GM23338 (cell line): ENCODE measurements at regions not wholly inside any gene's neighbourhood (a gene's known extent, or its start where the extent isn't known, plus 50 kb on each side); places are given as distances from the start of the nearest gene placed in this dataset.

Experiments
- ATAC-seq: fragments of 200-7000 bp; cut with Tn5 transposase; 3 replicates; pipeline ENCODE4 v1.9.1; 2020
- DNase-seq: peaks from one replicate; pipeline ENCODE4 v3.0.0-alpha.2; 2015; ENCODE audit warnings: low spot score
- H2AFZ ChIP-seq: fragments of 200-600 bp; sonication (generic); 2 replicates; pipeline ENCODE4 v1.8.0; 2016; ENCODE audit warnings: antibody characterized with exemption, mild to moderate bottlenecking, moderate library complexity
- H3F3A ChIP-seq: fragments of 200-600 bp; sonication (generic); replicated peaks from 2 replicates; pipeline ENCODE4 v1.8.0; 2017; ENCODE audit warnings: antibody characterized with exemption, mixed run types, low read depth
- H3K27ac ChIP-seq: fragments of 200-600 bp; sonication (generic); 2 replicates; pipeline ENCODE4 v1.6.1; 2016; ENCODE audit warnings: low read depth
- H3K27me3 ChIP-seq: fragments of 200-600 bp; sonication (generic); 2 replicates; pipeline ENCODE4 v1.8.0; 2016; ENCODE audit warnings: mild to moderate bottlenecking, mixed run types, moderate library complexity; ENCODE audit not compliant: insufficient read depth
- H3K36me3 ChIP-seq: fragments of 200-600 bp; sonication (generic); 2 replicates; pipeline ENCODE4 v1.8.0; 2016; ENCODE audit warnings: mild to moderate bottlenecking; ENCODE audit not compliant: insufficient read depth
- H3K4me1 ChIP-seq: fragments of 200-600 bp; sonication (generic); 2 replicates; pipeline ENCODE4 v1.8.0; 2016; ENCODE audit warnings: mild to moderate bottlenecking, moderate library complexity; ENCODE audit not compliant: insufficient read depth
- H3K4me2 ChIP-seq: fragments of 200-600 bp; sonication (generic); 2 replicates; pipeline ENCODE4 v1.7.1; 2017; ENCODE audit warnings: mixed run types
- H3K4me3 ChIP-seq: fragments of 200-600 bp; sonication (generic); 2 replicates; pipeline ENCODE4 v1.6.1; 2016; ENCODE audit warnings: mixed run types
- H3K79me2 ChIP-seq: fragments of 200-600 bp; sonication (generic); replicated peaks from 2 replicates; pipeline ENCODE4 v1.8.0; 2017; ENCODE audit warnings: mild to moderate bottlenecking; ENCODE audit not compliant: insufficient read depth
- H3K9me2 ChIP-seq: fragments of 200-600 bp; sonication (generic); 2 replicates; pipeline ENCODE4 v1.8.0; 2017; ENCODE audit not compliant: insufficient read depth
- H4K20me1 ChIP-seq: fragments of 200-600 bp; sonication (generic); replicated peaks from 2 replicates; pipeline ENCODE4 v1.8.0; 2017; ENCODE audit warnings: mild to moderate bottlenecking; ENCODE audit not compliant: insufficient read depth
- H3K27ac Mint-ChIP-seq: 2 replicates; pipeline ENCODE4 v1.8.0; 2020; ENCODE audit warnings: inconsistent platforms, mild to moderate bottlenecking, moderate library complexity, mixed read lengths
- H3K27me3 Mint-ChIP-seq: 3 replicates; pipeline ENCODE4 v1.8.0; 2022; ENCODE audit warnings: low read depth, mild to moderate bottlenecking, moderate library complexity, mixed read lengths, inconsistent platforms; ENCODE audit not compliant: insufficient read depth, poor library complexity
- H3K36me3 Mint-ChIP-seq: 3 replicates; pipeline ENCODE4 v1.8.0; 2021; ENCODE audit warnings: low read depth, mild to moderate bottlenecking, inconsistent platforms, moderate library complexity, mixed read lengths
- H3K4me1 Mint-ChIP-seq: 3 replicates; pipeline ENCODE4 v1.8.0; 2020; ENCODE audit warnings: mild to moderate bottlenecking, inconsistent platforms, mixed read lengths
- H3K4me3 Mint-ChIP-seq: 3 replicates; pipeline ENCODE4 v1.8.0; 2021; ENCODE audit warnings: moderate library complexity, mild to moderate bottlenecking, inconsistent platforms, mixed read lengths
- H3K9me3 Mint-ChIP-seq: 3 replicates; pipeline ENCODE4 v1.8.0; 2020; ENCODE audit warnings: moderate library complexity, mild to moderate bottlenecking, inconsistent platforms, mixed read lengths
- ZNF114 ChIP-seq: fragments of 250-450 bp; sonication (Bioruptor Pico); IDR thresholded peaks from 2 replicates; pipeline ENCODE4 v1.5.0; 2020; ENCODE audit warnings: mild to moderate bottlenecking, moderate library complexity
- TF ChIP-seq, protein P1 (sequence below): fragments of 250-450 bp; sonication (Bioruptor Pico); IDR thresholded peaks from 2 replicates; pipeline ENCODE4 v1.5.0; 2020; ENCODE audit warnings: mild to moderate bottlenecking, moderate library complexity
- TF ChIP-seq, protein P2 (sequence below): IDR thresholded peaks from 2 replicates; pipeline ENCODE4 v1.6.1; 2016; ENCODE audit warnings: antibody characterized with exemption
- TF ChIP-seq, protein P3 (sequence below), 2 experiments: fragments of 200-600 bp in 1 of 2; sonication (generic) in 1 of 2; conservative IDR thresholded peaks; 2 replicates each; pipeline versions ENCODE4 v1.5.1 to v1.6.1; 2016 to 2017; ENCODE audit warnings: antibody characterized with exemption in 2 of 2, low read depth in 2 of 2, mild to moderate bottlenecking in 2 of 2, moderate library complexity in 1 of 2

DNA sequence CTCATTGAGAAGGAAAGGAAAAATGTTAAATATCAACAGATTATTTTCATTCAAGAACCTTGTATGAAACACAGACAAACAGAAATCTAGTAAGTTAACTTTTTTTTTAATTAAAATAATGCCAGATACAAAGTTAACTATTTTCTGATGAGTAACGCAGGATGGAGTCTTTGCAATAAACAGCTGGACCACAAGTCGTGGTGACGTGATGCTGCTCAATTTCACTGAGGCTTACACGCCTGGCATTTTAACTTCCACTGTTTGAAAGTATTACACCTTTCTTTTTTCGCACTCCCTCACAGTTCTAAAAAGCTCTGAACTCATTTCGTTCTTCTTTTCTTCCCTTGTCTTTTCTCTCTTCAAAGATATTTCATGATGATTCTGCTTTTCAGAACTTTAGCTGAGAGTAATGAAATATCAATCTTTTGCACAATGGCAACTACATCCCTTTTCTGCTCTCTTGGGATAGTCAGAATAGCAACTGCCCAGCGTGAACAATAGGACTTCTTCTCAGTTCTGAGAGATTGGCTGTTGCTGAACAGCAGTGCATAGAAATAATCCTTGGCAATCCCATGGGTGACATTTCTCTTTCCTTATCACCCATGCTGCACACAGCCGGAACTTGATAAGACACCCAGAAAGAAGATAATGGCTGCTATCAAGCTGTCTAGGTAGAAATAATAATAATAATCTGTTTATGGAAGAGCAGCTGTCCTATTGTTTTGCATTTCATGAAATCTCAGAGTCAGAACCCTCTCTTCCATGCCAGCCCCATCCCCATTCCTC, 160.5 kb downstream of the BTG1 start:
- Histone ChIP-seq H2AFZ (no peak overlapping the region), H3K4me2 (no peak overlapping the region), H3K9me2 (no peaks in the 10 kb centered on the region), H3K27ac (no peak overlapping the region), H3K4me3 (no peak overlapping the region), H3K36me3 (no peaks in the 10 kb centered on the region), H3K27me3 (no peaks in the 10 kb centered on the region), H3K79me2 (no peaks in the 10 kb centered on the region), H4K20me1 (no peaks in the 10 kb centered on the region), H3F3A (no peaks in the 10 kb centered on the region), H3K4me1 (0 out of 2 replicates have a peak, but pooled peaks cover 12% of the 10 kb centered on the region)
- DNase-seq = no peak
- TF ChIP-seq, protein P1, sequence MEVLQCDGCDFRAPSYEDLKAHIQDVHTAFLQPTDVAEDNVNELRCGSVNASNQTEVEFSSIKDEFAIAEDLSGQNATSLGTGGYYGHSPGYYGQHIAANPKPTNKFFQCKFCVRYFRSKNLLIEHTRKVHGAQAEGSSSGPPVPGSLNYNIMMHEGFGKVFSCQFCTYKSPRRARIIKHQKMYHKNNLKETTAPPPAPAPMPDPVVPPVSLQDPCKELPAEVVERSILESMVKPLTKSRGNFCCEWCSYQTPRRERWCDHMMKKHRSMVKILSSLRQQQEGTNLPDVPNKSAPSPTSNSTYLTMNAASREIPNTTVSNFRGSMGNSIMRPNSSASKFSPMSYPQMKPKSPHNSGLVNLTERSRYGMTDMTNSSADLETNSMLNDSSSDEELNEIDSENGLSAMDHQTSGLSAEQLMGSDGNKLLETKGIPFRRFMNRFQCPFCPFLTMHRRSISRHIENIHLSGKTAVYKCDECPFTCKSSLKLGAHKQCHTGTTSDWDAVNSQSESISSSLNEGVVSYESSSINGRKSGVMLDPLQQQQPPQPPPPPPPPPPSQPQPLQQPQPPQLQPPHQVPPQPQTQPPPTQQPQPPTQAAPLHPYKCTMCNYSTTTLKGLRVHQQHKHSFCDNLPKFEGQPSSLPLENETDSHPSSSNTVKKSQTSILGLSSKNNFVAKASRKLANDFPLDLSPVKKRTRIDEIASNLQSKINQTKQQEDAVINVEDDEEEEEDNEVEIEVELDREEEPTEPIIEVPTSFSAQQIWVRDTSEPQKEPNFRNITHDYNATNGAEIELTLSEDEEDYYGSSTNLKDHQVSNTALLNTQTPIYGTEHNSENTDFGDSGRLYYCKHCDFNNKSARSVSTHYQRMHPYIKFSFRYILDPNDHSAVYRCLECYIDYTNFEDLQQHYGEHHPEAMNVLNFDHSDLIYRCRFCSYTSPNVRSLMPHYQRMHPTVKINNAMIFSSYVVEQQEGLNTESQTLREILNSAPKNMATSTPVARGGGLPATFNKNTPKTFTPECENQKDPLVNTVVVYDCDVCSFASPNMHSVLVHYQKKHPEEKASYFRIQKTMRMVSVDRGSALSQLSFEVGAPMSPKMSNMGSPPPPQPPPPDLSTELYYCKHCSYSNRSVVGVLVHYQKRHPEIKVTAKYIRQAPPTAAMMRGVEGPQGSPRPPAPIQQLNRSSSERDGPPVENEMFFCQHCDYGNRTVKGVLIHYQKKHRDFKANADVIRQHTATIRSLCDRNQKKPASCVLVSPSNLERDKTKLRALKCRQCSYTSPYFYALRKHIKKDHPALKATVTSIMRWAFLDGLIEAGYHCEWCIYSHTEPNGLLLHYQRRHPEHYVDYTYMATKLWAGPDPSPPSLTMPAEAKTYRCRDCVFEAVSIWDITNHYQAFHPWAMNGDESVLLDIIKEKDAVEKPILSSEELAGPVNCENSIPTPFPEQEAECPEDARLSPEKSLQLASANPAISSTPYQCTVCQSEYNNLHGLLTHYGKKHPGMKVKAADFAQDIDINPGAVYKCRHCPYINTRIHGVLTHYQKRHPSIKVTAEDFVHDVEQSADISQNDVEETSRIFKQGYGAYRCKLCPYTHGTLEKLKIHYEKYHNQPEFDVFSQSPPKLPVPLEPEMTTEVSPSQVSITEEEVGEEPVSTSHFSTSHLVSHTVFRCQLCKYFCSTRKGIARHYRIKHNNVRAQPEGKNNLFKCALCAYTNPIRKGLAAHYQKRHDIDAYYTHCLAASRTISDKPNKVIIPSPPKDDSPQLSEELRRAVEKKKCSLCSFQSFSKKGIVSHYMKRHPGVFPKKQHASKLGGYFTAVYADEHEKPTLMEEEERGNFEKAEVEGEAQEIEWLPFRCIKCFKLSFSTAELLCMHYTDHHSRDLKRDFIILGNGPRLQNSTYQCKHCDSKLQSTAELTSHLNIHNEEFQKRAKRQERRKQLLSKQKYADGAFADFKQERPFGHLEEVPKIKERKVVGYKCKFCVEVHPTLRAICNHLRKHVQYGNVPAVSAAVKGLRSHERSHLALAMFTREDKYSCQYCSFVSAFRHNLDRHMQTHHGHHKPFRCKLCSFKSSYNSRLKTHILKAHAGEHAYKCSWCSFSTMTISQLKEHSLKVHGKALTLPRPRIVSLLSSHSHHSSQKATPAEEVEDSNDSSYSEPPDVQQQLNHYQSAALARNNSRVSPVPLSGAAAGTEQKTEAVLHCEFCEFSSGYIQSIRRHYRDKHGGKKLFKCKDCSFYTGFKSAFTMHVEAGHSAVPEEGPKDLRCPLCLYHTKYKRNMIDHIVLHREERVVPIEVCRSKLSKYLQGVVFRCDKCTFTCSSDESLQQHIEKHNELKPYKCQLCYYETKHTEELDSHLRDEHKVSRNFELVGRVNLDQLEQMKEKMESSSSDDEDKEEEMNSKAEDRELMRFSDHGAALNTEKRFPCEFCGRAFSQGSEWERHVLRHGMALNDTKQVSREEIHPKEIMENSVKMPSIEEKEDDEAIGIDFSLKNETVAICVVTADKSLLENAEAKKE = no peak
- no peak for TF ChIP-seq ZNF114 (CRISPR knock-in tag)
- TF ChIP-seq, protein P2, sequence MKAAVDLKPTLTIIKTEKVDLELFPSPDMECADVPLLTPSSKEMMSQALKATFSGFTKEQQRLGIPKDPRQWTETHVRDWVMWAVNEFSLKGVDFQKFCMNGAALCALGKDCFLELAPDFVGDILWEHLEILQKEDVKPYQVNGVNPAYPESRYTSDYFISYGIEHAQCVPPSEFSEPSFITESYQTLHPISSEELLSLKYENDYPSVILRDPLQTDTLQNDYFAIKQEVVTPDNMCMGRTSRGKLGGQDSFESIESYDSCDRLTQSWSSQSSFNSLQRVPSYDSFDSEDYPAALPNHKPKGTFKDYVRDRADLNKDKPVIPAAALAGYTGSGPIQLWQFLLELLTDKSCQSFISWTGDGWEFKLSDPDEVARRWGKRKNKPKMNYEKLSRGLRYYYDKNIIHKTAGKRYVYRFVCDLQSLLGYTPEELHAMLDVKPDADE = no peak
- TF ChIP-seq, protein P3, sequence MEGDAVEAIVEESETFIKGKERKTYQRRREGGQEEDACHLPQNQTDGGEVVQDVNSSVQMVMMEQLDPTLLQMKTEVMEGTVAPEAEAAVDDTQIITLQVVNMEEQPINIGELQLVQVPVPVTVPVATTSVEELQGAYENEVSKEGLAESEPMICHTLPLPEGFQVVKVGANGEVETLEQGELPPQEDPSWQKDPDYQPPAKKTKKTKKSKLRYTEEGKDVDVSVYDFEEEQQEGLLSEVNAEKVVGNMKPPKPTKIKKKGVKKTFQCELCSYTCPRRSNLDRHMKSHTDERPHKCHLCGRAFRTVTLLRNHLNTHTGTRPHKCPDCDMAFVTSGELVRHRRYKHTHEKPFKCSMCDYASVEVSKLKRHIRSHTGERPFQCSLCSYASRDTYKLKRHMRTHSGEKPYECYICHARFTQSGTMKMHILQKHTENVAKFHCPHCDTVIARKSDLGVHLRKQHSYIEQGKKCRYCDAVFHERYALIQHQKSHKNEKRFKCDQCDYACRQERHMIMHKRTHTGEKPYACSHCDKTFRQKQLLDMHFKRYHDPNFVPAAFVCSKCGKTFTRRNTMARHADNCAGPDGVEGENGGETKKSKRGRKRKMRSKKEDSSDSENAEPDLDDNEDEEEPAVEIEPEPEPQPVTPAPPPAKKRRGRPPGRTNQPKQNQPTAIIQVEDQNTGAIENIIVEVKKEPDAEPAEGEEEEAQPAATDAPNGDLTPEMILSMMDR (conservative IDR thresholded peaks at IDR 0.05; ENCODE audit: low read depth in 2 of 2) = no peak
- Mint-ChIP-seq H3K27me3 (peaks cover 6% of the 10 kb centered on the region), H3K4me3 (no peak overlapping the region), H3K9me3 (no peaks in the 10 kb centered on the region), H3K27ac (no peak overlapping the region), H3K36me3 (no peaks in the 10 kb centered on the region), H3K4me1 (peaks cover 20% of the 10 kb centered on the region)
- ATAC-seq = no peak
